ENCODE measurements at regions not wholly inside any gene's neighbourhood (a gene's known extent, or its start where the extent isn't known, plus 50 kb on each side); places are given as distances from the start of the nearest gene placed in this dataset.

DNA sequence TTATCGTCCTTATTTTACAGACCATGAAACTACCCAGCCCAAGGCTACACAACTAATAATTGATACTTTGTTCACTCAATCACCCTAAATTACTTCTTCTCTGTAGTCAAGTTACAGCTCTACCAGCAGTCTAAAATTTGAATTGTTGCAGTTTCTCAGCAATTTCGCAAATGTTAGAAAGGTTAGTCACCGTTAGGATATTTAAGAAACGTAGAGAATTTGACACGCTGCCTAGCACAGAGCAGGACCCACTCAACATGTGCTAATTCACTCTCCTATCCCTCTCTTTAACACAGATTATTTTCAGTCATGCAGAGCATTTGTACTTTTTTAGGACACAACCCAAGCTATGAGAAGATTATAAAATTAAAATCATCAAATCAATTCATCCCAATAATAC lies 771.1 kb upstream of the LUZP2 start:
- TF ChIP-seq, protein P1, sequence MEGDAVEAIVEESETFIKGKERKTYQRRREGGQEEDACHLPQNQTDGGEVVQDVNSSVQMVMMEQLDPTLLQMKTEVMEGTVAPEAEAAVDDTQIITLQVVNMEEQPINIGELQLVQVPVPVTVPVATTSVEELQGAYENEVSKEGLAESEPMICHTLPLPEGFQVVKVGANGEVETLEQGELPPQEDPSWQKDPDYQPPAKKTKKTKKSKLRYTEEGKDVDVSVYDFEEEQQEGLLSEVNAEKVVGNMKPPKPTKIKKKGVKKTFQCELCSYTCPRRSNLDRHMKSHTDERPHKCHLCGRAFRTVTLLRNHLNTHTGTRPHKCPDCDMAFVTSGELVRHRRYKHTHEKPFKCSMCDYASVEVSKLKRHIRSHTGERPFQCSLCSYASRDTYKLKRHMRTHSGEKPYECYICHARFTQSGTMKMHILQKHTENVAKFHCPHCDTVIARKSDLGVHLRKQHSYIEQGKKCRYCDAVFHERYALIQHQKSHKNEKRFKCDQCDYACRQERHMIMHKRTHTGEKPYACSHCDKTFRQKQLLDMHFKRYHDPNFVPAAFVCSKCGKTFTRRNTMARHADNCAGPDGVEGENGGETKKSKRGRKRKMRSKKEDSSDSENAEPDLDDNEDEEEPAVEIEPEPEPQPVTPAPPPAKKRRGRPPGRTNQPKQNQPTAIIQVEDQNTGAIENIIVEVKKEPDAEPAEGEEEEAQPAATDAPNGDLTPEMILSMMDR (conservative IDR thresholded peaks at IDR 0.05 in 1 of 2, IDR thresholded peaks at IDR 0.05 in 1 of 2; ENCODE audit: low read depth in 1 of 2, low read length in 2 of 2): no peak
- TF ChIP-seq EZH2 (IDR thresholded peaks at IDR 0.05; ENCODE audit: low read length, missing control alignments): no peak
